HepG2 (cell line): ENCODE measurements at regions not wholly inside any gene's neighbourhood (a gene's known extent, or its start where the extent isn't known, plus 50 kb on each side); places are given as distances from the start of the nearest gene placed in this dataset.

ENCODE experiments used
- ATAC-seq: fragments of 200-7000 bp; cut with Tn5 transposase; 3 replicates; pipeline ENCODE4 v1.9.1; 2020; ENCODE audit warnings: mild to moderate bottlenecking, moderate library complexity
- BruUV-seq: library from RNA; stranded (reverse); fragments of 400-500 nt; replicated peaks from 2 replicates; lab custom pipeline; 2021; lab: Mats Ljungman, UMichigan
- CTCF ChIA-PET: fragments of 300-600 bp; formaldehyde crosslinking; extraction: SDS; loops from one replicate; lab custom pipeline; 2021; ENCODE audit warnings: low total read pairs, inconsistent platforms, low intra/inter-chr PET ratio; lab: Yijun Ruan, JAX
- POLR2A ChIA-PET: fragments of 350-600 bp; sonication (Branson Sonifier 250); formaldehyde crosslinking; loops from one replicate; lab custom pipeline; 2020; ENCODE audit warnings: antibody characterized with exemption, inconsistent platforms; lab: Yijun Ruan, JAX
- DNase-seq: peaks from one replicate; pipeline ENCODE4 v3.0.0-alpha.2; 2015; ENCODE audit warnings: low spot score
- FAIRE-seq: peaks from 3 replicates; lab custom pipeline; 2011; peaks lifted over from hg19 to GRCh38; lab: Jason Lieb, UNC
- H2AFZ ChIP-seq: one replicate; pipeline ENCODE4 v1.6.1; 2011; ENCODE audit warnings: low read length, inconsistent platforms
- H3K27ac ChIP-seq: fragments of 300-600 bp; 3 replicates; pipeline ENCODE4 v1.8.0; 2011; ENCODE audit warnings: mixed run types, mild to moderate bottlenecking, mixed read lengths, low read length, inconsistent platforms; ENCODE audit not compliant: insufficient read depth; ENCODE audit errors: extremely low read length
- H3K27me3 ChIP-seq, 2 experiments: fragments of 200-600 bp in 1 of 2; 2 replicates in 1 of 2; 3 replicates in 1 of 2; pipeline versions ENCODE4 v1.6.0 to v1.8.0; 2011; ENCODE audit warnings: low read length in 2 of 2, mild to moderate bottlenecking in 2 of 2, moderate library complexity in 2 of 2, inconsistent platforms in 1 of 2; ENCODE audit not compliant: insufficient read depth in 2 of 2, control insufficient read depth in 1 of 2
- H3K36me3 ChIP-seq, 2 experiments: fragments of 200-600 bp in 1 of 2; replicated peaks in 1 of 2; 2 replicates in 1 of 2; 3 replicates in 1 of 2; pipeline versions ENCODE4 v1.5.1 to v1.8.0; 2011; ENCODE audit warnings: low read length in 2 of 2, inconsistent platforms in 1 of 2; ENCODE audit not compliant: insufficient read depth in 2 of 2, control insufficient read depth in 1 of 2
- H3K4me1 ChIP-seq: 2 replicates; pipeline ENCODE4 v1.5.1; 2012; ENCODE audit warnings: low read length, inconsistent platforms; ENCODE audit not compliant: insufficient read depth
- H3K4me2 ChIP-seq: 2 replicates; pipeline ENCODE4 v1.6.0; 2011; ENCODE audit warnings: low read depth, low read length, inconsistent platforms
- H3K4me3 ChIP-seq, 3 experiments: fragments of 200-600 bp in 1 of 3; sonication (generic), shearing (Covaris generic) in 1 of 3; replicated peaks in 1 of 3; 2 replicates each; pipeline ENCODE4 v1.5.1; 2011 to 2016; ENCODE audit warnings: low read length in 3 of 3, inconsistent platforms in 2 of 3, low read depth in 2 of 3, mild to moderate bottlenecking in 2 of 3, control low read depth in 1 of 3, mixed read lengths in 1 of 3; ENCODE audit not compliant: insufficient read depth in 1 of 3
- H3K79me2 ChIP-seq: one replicate; pipeline ENCODE4 v1.6.1; 2011; ENCODE audit warnings: low read length, inconsistent platforms; ENCODE audit not compliant: insufficient read depth
- H3K9ac ChIP-seq: 2 replicates; pipeline ENCODE4 v1.6.0; 2011; ENCODE audit warnings: mild to moderate bottlenecking, low read depth, low read length, inconsistent platforms; ENCODE audit not compliant: insufficient read depth
- H3K9me3 ChIP-seq: 2 replicates; pipeline ENCODE4 v1.5.1; 2012; ENCODE audit warnings: mild to moderate bottlenecking, low read length
- H4K20me1 ChIP-seq: 2 replicates; pipeline ENCODE4 v1.6.0; 2011; ENCODE audit warnings: inconsistent platforms, mild to moderate bottlenecking, low read length, moderate library complexity; ENCODE audit not compliant: insufficient read depth
- ZNF652 ChIP-seq: IDR thresholded peaks from 2 replicates; pipeline ENCODE4 v1.6.1; 2016; ENCODE audit warnings: low read depth, borderline replicate concordance
- ZNF775 ChIP-seq: sonication (generic); formaldehyde crosslinking; IDR thresholded peaks from 2 replicates; pipeline ENCODE4 v1.4.0; 2020; ENCODE audit warnings: missing genetic modification reagents, mild to moderate bottlenecking, moderate library complexity, borderline replicate concordance
- WGBS: methylation state at CpG from one replicate; pipeline ENCODE4 v1.1.6; 2017; ENCODE audit warnings: low lambda C conversion rate; 5-methylcytosine and 5-hydroxymethylcytosine counted together
- in situ Hi-C: cut with HindIII; loops from 2 replicates; pipeline ENCODE4 v1.10.0; 2017; ENCODE audit warnings: low pct_unique_long_range_greater_than_20kb; ENCODE audit not compliant: extremely low pct_ligation_motif_present
- intact Hi-C: fragments of 100-400 bp; cut with micrococcal nuclease; formaldehyde crosslinking; loops from one replicate; pipeline ENCODE4 v1.10.0; 2022; ENCODE audit not compliant: unreplicated experiment
- TF ChIP-seq, protein P1 (sequence below): IDR thresholded peaks from 2 replicates; pipeline ENCODE4 v1.6.1; 2016; ENCODE audit warnings: missing genetic modification reagents, missing compliant biosample characterization
- TF ChIP-seq, protein P2 (sequence below): sonication (generic); formaldehyde crosslinking; IDR thresholded peaks from 2 replicates; pipeline ENCODE4 v1.4.0; 2020; ENCODE audit warnings: low read depth, mild to moderate bottlenecking, missing genetic modification reagents
- TF ChIP-seq, protein P3 (sequence below): sonication (generic); formaldehyde crosslinking; IDR thresholded peaks from 2 replicates; pipeline ENCODE4 v1.8.1; 2023; ENCODE audit warnings: mild to moderate bottlenecking, missing genetic modification reagents

DNA sequence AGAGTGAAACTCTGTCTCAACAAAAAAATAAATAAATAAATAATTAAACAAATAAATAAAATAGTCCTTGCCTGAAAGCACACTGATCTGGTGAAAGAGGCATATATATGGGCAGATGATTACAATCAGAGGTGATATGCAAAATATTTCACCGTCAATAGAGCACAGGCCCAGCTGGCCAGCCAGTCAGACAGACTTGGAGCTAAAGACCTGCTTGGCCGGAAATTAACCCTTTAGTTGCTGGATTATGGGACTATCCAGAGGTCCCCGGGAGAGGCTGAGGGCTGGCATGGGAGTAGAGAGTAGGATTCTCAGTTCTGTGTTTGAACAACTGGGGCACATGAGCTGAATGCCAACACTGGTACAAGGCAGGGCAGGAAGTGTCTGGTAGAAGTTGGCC is 59.1 kb upstream of the CTNNB1 start:
- TF ChIP-seq, protein P1, sequence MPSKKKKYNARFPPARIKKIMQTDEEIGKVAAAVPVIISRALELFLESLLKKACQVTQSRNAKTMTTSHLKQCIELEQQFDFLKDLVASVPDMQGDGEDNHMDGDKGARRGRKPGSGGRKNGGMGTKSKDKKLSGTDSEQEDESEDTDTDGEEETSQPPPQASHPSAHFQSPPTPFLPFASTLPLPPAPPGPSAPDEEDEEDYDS (CRISPR knock-in tag): no peak
- no peak for TF ChIP-seq ZNF775 (CRISPR knock-in tag)
- TF ChIP-seq ZNF652 (CRISPR knock-in tag): peak; percentile 72
- TF ChIP-seq, protein P2, sequence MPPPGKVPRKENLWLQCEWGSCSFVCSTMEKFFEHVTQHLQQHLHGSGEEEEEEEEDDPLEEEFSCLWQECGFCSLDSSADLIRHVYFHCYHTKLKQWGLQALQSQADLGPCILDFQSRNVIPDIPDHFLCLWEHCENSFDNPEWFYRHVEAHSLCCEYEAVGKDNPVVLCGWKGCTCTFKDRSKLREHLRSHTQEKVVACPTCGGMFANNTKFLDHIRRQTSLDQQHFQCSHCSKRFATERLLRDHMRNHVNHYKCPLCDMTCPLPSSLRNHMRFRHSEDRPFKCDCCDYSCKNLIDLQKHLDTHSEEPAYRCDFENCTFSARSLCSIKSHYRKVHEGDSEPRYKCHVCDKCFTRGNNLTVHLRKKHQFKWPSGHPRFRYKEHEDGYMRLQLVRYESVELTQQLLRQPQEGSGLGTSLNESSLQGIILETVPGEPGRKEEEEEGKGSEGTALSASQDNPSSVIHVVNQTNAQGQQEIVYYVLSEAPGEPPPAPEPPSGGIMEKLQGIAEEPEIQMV: no peak
- TF ChIP-seq, protein P3, sequence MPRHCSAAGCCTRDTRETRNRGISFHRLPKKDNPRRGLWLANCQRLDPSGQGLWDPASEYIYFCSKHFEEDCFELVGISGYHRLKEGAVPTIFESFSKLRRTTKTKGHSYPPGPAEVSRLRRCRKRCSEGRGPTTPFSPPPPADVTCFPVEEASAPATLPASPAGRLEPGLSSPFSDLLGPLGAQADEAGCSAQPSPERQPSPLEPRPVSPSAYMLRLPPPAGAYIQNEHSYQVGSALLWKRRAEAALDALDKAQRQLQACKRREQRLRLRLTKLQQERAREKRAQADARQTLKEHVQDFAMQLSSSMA: no peak
- intact Hi-C loops: no loop called here

More for the DNA sequence above, 59.1 kb upstream of the CTNNB1 start:
- POLR2A ChIA-PET: no interaction called here
- Histone ChIP-seq H3K9me3 (no peaks in the 10 kb centered on the region), H3K9ac (no peak overlapping the region), H3K36me3 (no peaks in the 10 kb centered on the region), H3K79me2 (no peaks in the 10 kb centered on the region), H2AFZ (no peak overlapping the region), H3K4me1 (no peaks in the 10 kb centered on the region), H3K27ac (no peak overlapping the region), H3K4me3 (no peak overlapping the region), H3K27me3 (peaks cover 0 to 15% of the 10 kb centered on the region in 2 experiments; a peak in 1 of 5 replicates), H4K20me1 (no peaks in the 10 kb centered on the region), H3K4me2 (no peak overlapping the region)
- WGBS: 9% methylated on average over 3 of the region's 3 CpGs
- no TSS peak for BruUV-seq
- FAIRE-seq (no peak), ATAC-seq (no peak), DNase-seq (no peak)
- CTCF ChIA-PET: no interaction called here
- in situ Hi-C loops: no loop called here
